ENCODE measurements at regions not wholly inside any gene's neighbourhood (a gene's known extent, or its start where the extent isn't known, plus 50 kb on each side); places are given as distances from the start of the nearest gene placed in this dataset.

- no peak for TF ChIP-seq EP300 (IDR thresholded peaks at IDR 0.05; ENCODE audit: borderline replicate concordance in 1 of 2, control insufficient read depth in 1 of 2, low read depth in 2 of 2, low read length in 2 of 2)
- no peak for TF ChIP-seq E2F4 (IDR thresholded peaks at IDR 0.05; ENCODE audit: low read depth, low read length)
- no peak for TF ChIP-seq BCLAF1 (IDR thresholded peaks at IDR 0.05)
- TF ChIP-seq RELB (IDR thresholded peaks at IDR 0.05; ENCODE audit: low read depth), result no peak
- no peak for TF ChIP-seq FOXK2 (IDR thresholded peaks at IDR 0.05)
- TF ChIP-seq CHD2 (IDR thresholded peaks at IDR 0.05; ENCODE audit: borderline replicate concordance, low read depth, low read length), result no peak
- no peak for TF ChIP-seq E4F1 (IDR thresholded peaks at IDR 0.05; ENCODE audit: borderline replicate concordance, partially characterized antibody)
- no peak for TF ChIP-seq SUZ12 (IDR thresholded peaks at IDR 0.05; ENCODE audit: unreplicated experiment)
- no peak for TF ChIP-seq PAX5 (IDR thresholded peaks at IDR 0.05; ENCODE audit: borderline replicate concordance, low read depth, low read length)
- no peak for TF ChIP-seq SIX5 (IDR thresholded peaks at IDR 0.05; ENCODE audit: low read depth, low read length, severe bottlenecking)
- TF ChIP-seq BACH1 (IDR thresholded peaks at IDR 0.05; ENCODE audit: borderline replicate concordance), result no peak
- RAD21 ChIA-PET (ENCODE audit: unreplicated experiment), result no interaction called here
- SMC1A ChIA-PET (ENCODE audit: uncharacterized antibody, unreplicated experiment), result no interaction called here
- no peak overlapping the region for H3K4me2 ChIP-seq (ENCODE audit: control insufficient read depth, insufficient read depth)
- H3K36me3 ChIP-seq (ENCODE audit: control insufficient read depth in 2 of 2, insufficient read depth in 2 of 2, low read length in 1 of 2), result no peaks in the 10 kb centered on the region
- 25% methylated on average over 3 of the region's 3 CpGs for WGBS (ENCODE audit: insufficient coverage, insufficient replicate concordance, low lambda C conversion rate, missing lambda C conversion rate)
- DNase-seq (ENCODE audit: low read depth, low spot score), result no peak
- BruUV-seq (replicated peaks), result no TSS peak
- ATAC-seq, result no peak
- no peak for FAIRE-seq
- POLR2A ChIA-PET, result no interaction called here
- H3K4me3 ChIP-seq, result no peak overlapping the region
- no peaks in the 10 kb centered on the region for H3K4me1 ChIP-seq (ENCODE audit: control insufficient read depth, insufficient read depth, low read length)
- in situ Hi-C loops (cut with MboI) (no loop called here), intact Hi-C loops (cut with micrococcal nuclease; ENCODE audit: unreplicated experiment) (no loop called here)
- no peak overlapping the region for H3K9ac ChIP-seq (ENCODE audit: control insufficient read depth, insufficient read depth, low read length)
- H3K9me3 ChIP-seq (replicated peaks; ENCODE audit: control insufficient read depth, insufficient read depth, low read length), result no peaks in the 10 kb centered on the region
- CTCF ChIA-PET, result no interaction called here
- no peaks in the 10 kb centered on the region for H3K27me3 ChIP-seq (replicated peaks in 1 of 2; ENCODE audit: control insufficient read depth in 2 of 2, insufficient read depth in 2 of 2, low read length in 1 of 2)
- H4K20me1 ChIP-seq (ENCODE audit: control insufficient read depth, insufficient read depth), result no peaks in the 10 kb centered on the region
- H3K79me2 ChIP-seq (ENCODE audit: control insufficient read depth, insufficient read depth, low read length), result no peaks in the 10 kb centered on the region
- no peak overlapping the region for H3K27ac ChIP-seq (ENCODE audit: control insufficient read depth, insufficient read depth)
- H2AFZ ChIP-seq (ENCODE audit: control insufficient read depth, low read depth, low read length), result no peak overlapping the region
These were observed 165.2 kb upstream of the MSX2 start for GRCh38 chr5:174559141-174559540.

All from GM12878 (cell line).